ENCODE measurements at regions not wholly inside any gene's neighbourhood (a gene's known extent, or its start where the extent isn't known, plus 50 kb on each side); places are given as distances from the start of the nearest gene placed in this dataset.

- Histone ChIP-seq H3K9me3 (ENCODE audit: control insufficient read depth, insufficient read depth, low read length) (peaks cover 9% of the 10 kb centered on the region), H3K27me3 (ENCODE audit: control insufficient read depth, insufficient read depth, low read length) (no peaks in the 10 kb centered on the region), H3K27ac (ENCODE audit: low read depth, low read length) (no peak overlapping the region), H3K4me3 (ENCODE audit: low read depth, low read length) (no peak overlapping the region)
- ChIA-PET POLR2A (no interaction called here), CTCF (no interaction called here)
- TF ChIP-seq, protein P1, sequence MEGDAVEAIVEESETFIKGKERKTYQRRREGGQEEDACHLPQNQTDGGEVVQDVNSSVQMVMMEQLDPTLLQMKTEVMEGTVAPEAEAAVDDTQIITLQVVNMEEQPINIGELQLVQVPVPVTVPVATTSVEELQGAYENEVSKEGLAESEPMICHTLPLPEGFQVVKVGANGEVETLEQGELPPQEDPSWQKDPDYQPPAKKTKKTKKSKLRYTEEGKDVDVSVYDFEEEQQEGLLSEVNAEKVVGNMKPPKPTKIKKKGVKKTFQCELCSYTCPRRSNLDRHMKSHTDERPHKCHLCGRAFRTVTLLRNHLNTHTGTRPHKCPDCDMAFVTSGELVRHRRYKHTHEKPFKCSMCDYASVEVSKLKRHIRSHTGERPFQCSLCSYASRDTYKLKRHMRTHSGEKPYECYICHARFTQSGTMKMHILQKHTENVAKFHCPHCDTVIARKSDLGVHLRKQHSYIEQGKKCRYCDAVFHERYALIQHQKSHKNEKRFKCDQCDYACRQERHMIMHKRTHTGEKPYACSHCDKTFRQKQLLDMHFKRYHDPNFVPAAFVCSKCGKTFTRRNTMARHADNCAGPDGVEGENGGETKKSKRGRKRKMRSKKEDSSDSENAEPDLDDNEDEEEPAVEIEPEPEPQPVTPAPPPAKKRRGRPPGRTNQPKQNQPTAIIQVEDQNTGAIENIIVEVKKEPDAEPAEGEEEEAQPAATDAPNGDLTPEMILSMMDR (IDR thresholded peaks at IDR 0.05; ENCODE audit: low read depth, low read length): no peak
- DNase-seq (ENCODE audit: low read depth, low spot score): no peak
Measured at GRCh38 chr14:48672506-48672905, 913.7 kb downstream of the RPS29 start.

GRCh38 chr14:48670939-48671338 is 915.2 kb downstream of the RPS29 start:
- Histone ChIP-seq H3K27ac (ENCODE audit: low read depth, low read length) (no peak overlapping the region), H3K27me3 (ENCODE audit: control insufficient read depth, insufficient read depth, low read length) (no peaks in the 10 kb centered on the region), H3K4me3 (ENCODE audit: low read depth, low read length) (no peak overlapping the region), H3K9me3 (ENCODE audit: control insufficient read depth, insufficient read depth, low read length) (peaks cover 9% of the 10 kb centered on the region)
- no peak for DNase-seq (ENCODE audit: low read depth, low spot score)
- CTCF ChIA-PET: no interaction called here
- TF ChIP-seq, protein P1 (IDR thresholded peaks at IDR 0.05; ENCODE audit: low read depth, low read length): no peak
- POLR2A ChIA-PET: no interaction called here

- Histone ChIP-seq H3K4me3 (ENCODE audit: low read depth, low read length) (no peak overlapping the region), H3K27me3 (ENCODE audit: control insufficient read depth, insufficient read depth, low read length) (no peaks in the 10 kb centered on the region), H3K27ac (ENCODE audit: low read depth, low read length) (no peak overlapping the region), H3K9me3 (ENCODE audit: control insufficient read depth, insufficient read depth, low read length) (no peaks in the 10 kb centered on the region)
- no peak for DNase-seq (ENCODE audit: low read depth, low spot score)
- CTCF ChIA-PET: no interaction called here
- TF ChIP-seq, protein P1 (IDR thresholded peaks at IDR 0.05; ENCODE audit: low read depth, low read length): no peak
- POLR2A ChIA-PET: no interaction called here
Measured at GRCh38 chr14:48665077-48665784, 920.9 kb downstream of the RPS29 start.

- no peak for DNase-seq (ENCODE audit: low read depth, low spot score)
- CTCF ChIA-PET: no interaction called here
- POLR2A ChIA-PET: no interaction called here
- H3K27ac ChIP-seq (ENCODE audit: low read depth, low read length): no peak overlapping the region
- no peaks in the 10 kb centered on the region for H3K27me3 ChIP-seq (ENCODE audit: control insufficient read depth, insufficient read depth, low read length)
- H3K9me3 ChIP-seq (ENCODE audit: control insufficient read depth, insufficient read depth, low read length): no peaks in the 10 kb centered on the region
- TF ChIP-seq, protein P1 (IDR thresholded peaks at IDR 0.05; ENCODE audit: low read depth, low read length): no peak
- H3K4me3 ChIP-seq (ENCODE audit: low read depth, low read length): no peak overlapping the region
Measured at GRCh38 chr14:48643241-48643640, 942.9 kb downstream of the RPS29 start.

GRCh38 chr14:48628870-48629269 is 953.5 kb upstream of the MDGA2 start:
- POLR2A ChIA-PET: no interaction called here
- H3K4me3 ChIP-seq (ENCODE audit: low read depth, low read length): no peak overlapping the region
- DNase-seq (ENCODE audit: low read depth, low spot score): no peak
- no peaks in the 10 kb centered on the region; the same call in 1 of the 2 replicates for H3K9me3 ChIP-seq (ENCODE audit: control insufficient read depth, insufficient read depth, low read length)
- no peaks in the 10 kb centered on the region for H3K27me3 ChIP-seq (ENCODE audit: control insufficient read depth, insufficient read depth, low read length)
- CTCF ChIA-PET: no interaction called here
- TF ChIP-seq, protein P1 (IDR thresholded peaks at IDR 0.05; ENCODE audit: low read depth, low read length): no peak
- no peak overlapping the region for H3K27ac ChIP-seq (ENCODE audit: low read depth, low read length)

Data from AG04450 (cell line).